ENCODE measurements at regions not wholly inside any gene's neighbourhood (a gene's known extent, or its start where the extent isn't known, plus 50 kb on each side); places are given as distances from the start of the nearest gene placed in this dataset.
A peak's percentile ranks its signal among the peaks of the same experiment; 100 is the strongest.
"Not testable (repeated sequence)": the region's sequence is repeated elsewhere in the genome, so short reads cannot be mapped to it uniquely, and the experiment has no call there.

- no peak for DNase-seq
These were observed 238.9 kb downstream of the EMP1 start for GRCh38 chr12:13435235-13435933.

- DNase-seq, result no peak
These were observed 237.2 kb downstream of the EMP1 start for GRCh38 chr12:13433768-13434167.

- DNase-seq, result no peak
These were observed 234.5 kb downstream of the EMP1 start for GRCh38 chr12:13431041-13431440.

DNA sequence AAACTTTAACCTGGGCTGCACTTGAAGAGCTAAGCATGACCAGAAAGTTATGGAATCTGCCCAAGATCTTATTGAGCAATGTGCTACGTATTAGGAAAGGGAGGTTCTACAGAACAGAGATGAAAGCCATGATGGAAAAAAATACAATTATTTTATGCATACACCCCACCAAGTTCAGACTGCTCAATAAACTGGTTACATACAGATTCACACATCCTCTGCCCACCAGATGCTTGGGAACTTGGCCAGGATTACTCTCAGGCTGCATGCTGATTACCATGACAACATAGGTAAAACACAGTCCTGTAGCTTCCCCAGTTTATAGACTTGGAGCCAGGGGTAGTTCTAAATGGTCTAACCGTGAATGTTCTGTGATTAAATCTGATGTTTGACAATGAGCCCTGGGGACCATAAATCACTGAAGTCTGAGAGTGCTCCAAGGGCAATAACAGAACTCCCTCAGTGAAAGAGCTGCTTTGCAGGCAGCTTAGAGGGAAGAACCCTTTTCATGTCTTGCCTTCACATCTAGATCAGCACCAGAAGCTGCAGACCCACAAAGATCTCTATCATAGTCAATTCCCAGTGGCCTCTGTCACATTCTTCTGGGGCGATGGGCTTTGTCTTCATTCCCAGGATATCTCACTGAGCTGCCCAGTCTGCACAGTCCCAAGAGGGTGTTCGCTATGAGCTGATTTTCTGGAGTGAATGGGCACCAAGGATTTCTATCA is 232.2 kb downstream of the EMP1 start:
- no peak for DNase-seq

GRCh38 chr12:13425766-13426165 is 229.2 kb downstream of the EMP1 start:
- DNase-seq, result no peak

DNA sequence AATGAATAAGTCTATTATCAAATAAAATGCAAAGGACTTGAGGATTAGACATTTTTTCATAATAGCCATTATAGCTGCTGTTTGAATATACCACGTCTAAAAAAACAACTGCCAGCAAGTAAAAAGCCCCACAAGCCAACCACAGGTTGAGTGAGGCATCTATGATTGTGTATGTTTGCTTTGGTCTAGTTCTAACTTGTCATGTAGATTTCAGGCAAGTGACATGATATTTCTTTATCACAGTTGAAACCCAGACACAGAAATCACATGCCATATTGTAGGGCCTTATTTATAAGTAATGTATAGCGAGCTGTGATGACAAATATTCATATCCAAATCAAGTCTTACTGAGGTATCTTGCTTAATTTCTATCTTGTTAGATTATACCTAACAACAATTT is 225.8 kb downstream of the EMP1 start:
- DNase-seq, result no peak

GRCh38 chr12:13417516-13417915 is 221.0 kb downstream of the EMP1 start:
- DNase-seq, result no peak

GRCh38 chr12:13411287-13411686 is 214.8 kb downstream of the EMP1 start:
- DNase-seq, result no peak

- no peak for DNase-seq
These were observed 209.6 kb downstream of the EMP1 start for GRCh38 chr12:13405961-13406703.

GRCh38 chr12:13404631-13405473 is 208.3 kb downstream of the EMP1 start:
- DNase-seq, result no peak

GRCh38 chr12:13404111-13404628 is 207.6 kb downstream of the EMP1 start:
- no peak for DNase-seq

- DNase-seq, result not testable (repeated sequence)
These were observed 194.8 kb downstream of the EMP1 start for GRCh38 chr12:13391375-13391774.

DNA sequence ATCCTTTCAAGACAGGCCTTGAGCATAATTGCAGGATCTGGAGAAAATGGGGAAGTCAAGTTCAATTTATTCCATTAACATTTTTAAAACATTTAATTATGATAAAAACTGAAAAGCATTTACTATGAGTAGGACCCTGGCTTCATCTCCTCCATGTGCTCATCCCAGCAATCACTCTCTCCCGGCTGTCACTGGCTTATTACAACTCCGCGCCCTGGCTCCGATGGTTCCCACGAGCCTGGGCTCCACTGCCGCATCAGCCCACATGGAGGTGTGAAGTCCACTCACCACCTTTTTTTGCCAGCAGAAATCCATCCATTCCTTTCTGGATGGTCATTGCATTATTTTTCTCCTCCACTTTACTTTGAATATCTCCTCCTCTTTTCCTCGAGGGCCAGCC is 194.4 kb downstream of the EMP1 start:
- no peak for DNase-seq

GRCh38 chr12:13390381-13390861 is 193.9 kb downstream of the EMP1 start:
- DNase-seq, result peak; percentile 61 to 79

DNA sequence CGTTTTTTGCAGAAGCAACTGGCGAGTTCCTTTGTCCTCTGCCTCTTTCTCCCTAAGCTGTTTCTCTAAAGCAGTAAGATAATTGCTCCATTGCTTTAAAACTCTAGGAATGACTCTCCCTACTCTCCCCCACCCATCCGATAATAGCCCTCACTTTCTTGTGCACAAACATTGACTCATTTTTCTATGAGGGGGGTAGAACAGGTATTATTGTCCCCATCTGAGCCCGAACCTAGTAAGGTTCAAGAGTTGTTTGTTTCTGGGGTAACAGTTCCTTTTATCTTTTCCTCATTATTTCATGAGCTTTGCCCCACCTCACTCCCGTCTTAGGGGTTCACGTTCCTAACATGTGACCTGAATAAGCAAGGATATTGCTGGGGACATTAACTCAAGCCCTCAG is 190.6 kb downstream of the EMP1 start:
- no peak for DNase-seq

DNA sequence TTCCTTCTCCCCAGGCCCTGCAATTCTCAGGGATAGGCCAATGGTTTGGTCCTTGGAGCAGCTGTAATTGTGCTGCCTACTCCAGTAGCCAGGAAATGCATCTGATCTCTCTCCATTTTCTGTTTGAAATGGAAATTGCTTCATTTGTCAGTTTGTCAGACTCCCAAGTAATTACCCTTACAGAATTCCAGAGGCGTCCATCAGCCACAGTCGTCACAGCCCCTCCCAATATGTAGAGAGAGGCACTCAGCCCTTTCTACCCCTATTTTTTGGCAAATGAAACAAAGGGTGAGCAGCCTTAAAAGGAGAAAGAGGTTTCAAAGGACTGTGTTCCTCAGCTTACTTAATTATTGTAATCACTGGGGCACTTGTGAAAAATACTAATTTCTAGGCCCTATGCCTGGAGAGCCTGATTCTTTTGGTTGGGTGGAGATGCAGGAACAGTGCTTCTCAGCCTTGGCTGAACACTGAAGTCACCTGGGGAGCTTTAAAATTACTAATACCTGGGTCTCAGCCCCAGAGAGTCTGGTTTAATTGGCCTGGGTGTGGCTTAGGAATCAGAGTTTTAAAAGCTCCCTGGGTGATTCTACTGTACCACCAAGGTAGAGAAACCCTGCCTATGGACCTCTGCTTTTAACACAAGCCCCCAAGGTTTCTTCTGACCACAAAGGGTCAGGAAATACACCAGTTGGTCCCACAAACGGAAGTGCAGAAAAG is 190.0 kb downstream of the EMP1 start:
- DNase-seq, result no peak

GRCh38 chr12:13383379-13383778 is 186.9 kb downstream of the EMP1 start:
- no peak for DNase-seq

GRCh38 chr12:13380297-13380696 is 183.8 kb downstream of the EMP1 start:
- DNase-seq, result no peak

GRCh38 chr12:13379531-13380188 is 183.1 kb downstream of the EMP1 start:
- no peak for DNase-seq

DNA sequence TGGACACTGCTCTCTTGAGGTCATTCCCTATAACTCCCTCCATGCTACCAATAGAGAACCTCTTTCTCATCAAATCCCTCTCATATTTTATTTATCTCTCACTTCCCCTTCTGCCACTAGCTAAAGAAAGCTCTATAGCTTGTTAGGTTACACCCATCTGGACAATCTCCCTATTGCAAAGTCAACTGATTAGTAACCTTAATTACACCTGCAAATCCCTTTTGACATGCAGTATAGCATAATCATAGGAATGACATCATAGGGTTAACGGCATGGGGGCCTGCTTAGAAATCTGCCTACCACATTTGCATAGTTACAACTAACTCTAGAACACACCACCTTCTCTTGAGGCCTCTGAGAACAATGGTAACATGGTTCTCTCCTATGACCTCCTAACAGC is 181.2 kb downstream of the EMP1 start:
- DNase-seq, result no peak

All from cerebellar nuclear complex (tissue), 1 donor.